Transverse colon (tissue), 4 donors: ENCODE measurements at regions not wholly inside any gene's neighbourhood (a gene's known extent, or its start where the extent isn't known, plus 50 kb on each side); places are given as distances from the start of the nearest gene placed in this dataset.

Experiments used
- CTCF ChIP-seq, 5 experiments: fragments of 200-600 bp in 3 of 5; fragments of 450-650 bp in 2 of 5; sonication (generic) in 3 of 5; IDR thresholded peaks; 1 replicate in 2 of 5; 2 replicates in 3 of 5; pipeline ENCODE4 v1.5.1; 2016 to 2017; ENCODE audit warnings: antibody characterized with exemption in 5 of 5, inconsistent platforms in 3 of 5, mild to moderate bottlenecking in 2 of 5, moderate library complexity in 1 of 5
- EP300 ChIP-seq: sonication (generic); formaldehyde crosslinking; IDR thresholded peaks from one replicate; pipeline ENCODE4 v1.6.1; 2017; ENCODE audit warnings: antibody characterized with exemption, low read depth
- POLR2A ChIP-seq: fragments of 450-650 bp; IDR thresholded peaks from one replicate; pipeline ENCODE4 v1.6.1; 2016; ENCODE audit warnings: antibody characterized with exemption, mild to moderate bottlenecking, moderate library complexity
- POLR2AphosphoS5 ChIP-seq, 3 donors: sonication (generic); formaldehyde crosslinking; IDR thresholded peaks; one replicate each; pipeline ENCODE4 v1.6.1; 2016; ENCODE audit warnings: antibody characterized with exemption in 3 of 3

DNA sequence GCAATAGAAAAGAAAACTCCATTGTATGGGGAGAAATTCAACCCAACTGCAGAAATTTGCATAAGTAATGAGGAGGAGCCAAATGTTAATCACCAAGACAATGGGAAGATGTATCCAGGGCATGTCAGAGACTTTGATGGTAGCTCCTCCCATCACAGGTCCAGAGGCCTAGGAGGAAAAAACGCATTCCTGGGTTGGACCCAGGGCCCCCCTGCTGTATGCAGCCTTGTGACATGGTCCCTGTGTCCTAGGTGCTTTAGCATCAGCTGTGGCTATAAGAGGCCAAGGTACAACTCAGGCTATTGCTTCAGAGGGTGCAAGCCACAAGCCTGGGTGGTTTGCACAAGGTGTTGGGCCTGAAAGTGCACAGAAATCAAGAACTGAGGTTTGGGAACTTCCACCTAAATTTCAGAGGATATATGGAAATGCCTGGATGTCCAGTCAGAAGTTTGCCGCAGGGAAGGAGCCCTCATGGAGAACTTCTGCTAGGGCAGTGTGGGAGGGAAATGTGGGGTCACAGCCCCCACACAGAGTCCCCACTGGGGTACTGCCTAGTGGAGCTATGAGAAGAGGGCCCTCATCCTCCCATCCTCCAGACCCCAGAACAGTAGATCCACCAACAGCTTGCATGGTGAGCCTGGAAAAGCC is 162.3 kb downstream of the TGFB2 start:
- no peak for TF ChIP-seq CTCF (IDR thresholded peaks at IDR 0.05)
- no peak for TF ChIP-seq POLR2A
- TF ChIP-seq POLR2AphosphoS5 (IDR thresholded peaks at IDR 0.05): no peak
- TF ChIP-seq EP300: no peak
